ENCODE measurements at regions not wholly inside any gene's neighbourhood (a gene's known extent, or its start where the extent isn't known, plus 50 kb on each side); places are given as distances from the start of the nearest gene placed in this dataset.

- TF ChIP-seq CTCF (IDR thresholded peaks at IDR 0.05; ENCODE audit: poor library complexity): no peak
- no peak for TF ChIP-seq EZH2phosphoT487 (IDR thresholded peaks at IDR 0.05; ENCODE audit: low read depth, severe bottlenecking, unreplicated experiment)
Observed at GRCh38 chr1:104463126-104463697, 713.5 kb downstream of the AMY1C start.
